PFSK-1 (cell line): ENCODE measurements at regions not wholly inside any gene's neighbourhood (a gene's known extent, or its start where the extent isn't known, plus 50 kb on each side); places are given as distances from the start of the nearest gene placed in this dataset.

Experiments used
- FOXP2 ChIP-seq: optimal IDR thresholded peaks from 2 replicates; pipeline ENCODE3; 2011; ENCODE audit warnings: borderline replicate concordance, control low read depth, inconsistent platforms; ENCODE audit not compliant: insufficient read depth; ENCODE audit errors: extremely low read length, extremely low read depth
- POLR2AphosphoS5 ChIP-seq: IDR thresholded peaks from 2 replicates; pipeline ENCODE4 v1.6.1; 2012; ENCODE audit warnings: low read depth, mild to moderate bottlenecking, control low read depth, low read length, moderate library complexity
- SIN3A ChIP-seq: IDR thresholded peaks from 2 replicates; pipeline ENCODE4 v1.6.1; 2012; ENCODE audit warnings: mild to moderate bottlenecking, low read length, moderate library complexity, borderline replicate concordance; ENCODE audit not compliant: insufficient read depth
- TAF1 ChIP-seq: IDR thresholded peaks from 2 replicates; pipeline ENCODE4 v1.6.1; 2012; ENCODE audit warnings: low read length, control low read depth, borderline replicate concordance; ENCODE audit not compliant: insufficient read depth
- TF ChIP-seq, protein P1 (sequence below), 2 experiments: IDR thresholded peaks; 2 replicates each; pipeline versions ENCODE4 v1.6.1 to v1.8.0; 2011 to 2012; ENCODE audit warnings: low read depth in 2 of 2, low read length in 2 of 2, control low read depth in 1 of 2, inconsistent platforms in 1 of 2, mild to moderate bottlenecking in 1 of 2, moderate library complexity in 1 of 2; ENCODE audit not compliant: insufficient read depth in 1 of 2

DNA sequence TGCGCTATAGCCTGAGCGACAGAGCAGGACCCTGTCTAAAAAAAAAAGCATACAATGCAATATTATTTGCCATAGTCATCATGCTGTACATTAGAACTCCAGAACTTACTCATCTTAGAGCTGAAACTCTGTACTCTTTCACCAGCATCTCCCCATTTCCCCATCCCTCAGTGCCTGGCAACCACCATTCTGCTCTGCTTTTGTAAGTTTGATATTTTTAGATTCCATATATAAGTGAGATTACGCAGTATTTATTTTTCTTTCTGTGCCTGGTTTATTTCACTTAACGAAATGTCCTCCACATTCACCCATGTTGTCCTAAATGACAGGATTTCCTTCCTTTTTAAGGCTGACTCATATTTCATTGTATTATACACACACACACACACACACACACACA, 121.8 kb downstream of the BBS10 start:
- TF ChIP-seq TAF1: no peak
- TF ChIP-seq, protein P1, sequence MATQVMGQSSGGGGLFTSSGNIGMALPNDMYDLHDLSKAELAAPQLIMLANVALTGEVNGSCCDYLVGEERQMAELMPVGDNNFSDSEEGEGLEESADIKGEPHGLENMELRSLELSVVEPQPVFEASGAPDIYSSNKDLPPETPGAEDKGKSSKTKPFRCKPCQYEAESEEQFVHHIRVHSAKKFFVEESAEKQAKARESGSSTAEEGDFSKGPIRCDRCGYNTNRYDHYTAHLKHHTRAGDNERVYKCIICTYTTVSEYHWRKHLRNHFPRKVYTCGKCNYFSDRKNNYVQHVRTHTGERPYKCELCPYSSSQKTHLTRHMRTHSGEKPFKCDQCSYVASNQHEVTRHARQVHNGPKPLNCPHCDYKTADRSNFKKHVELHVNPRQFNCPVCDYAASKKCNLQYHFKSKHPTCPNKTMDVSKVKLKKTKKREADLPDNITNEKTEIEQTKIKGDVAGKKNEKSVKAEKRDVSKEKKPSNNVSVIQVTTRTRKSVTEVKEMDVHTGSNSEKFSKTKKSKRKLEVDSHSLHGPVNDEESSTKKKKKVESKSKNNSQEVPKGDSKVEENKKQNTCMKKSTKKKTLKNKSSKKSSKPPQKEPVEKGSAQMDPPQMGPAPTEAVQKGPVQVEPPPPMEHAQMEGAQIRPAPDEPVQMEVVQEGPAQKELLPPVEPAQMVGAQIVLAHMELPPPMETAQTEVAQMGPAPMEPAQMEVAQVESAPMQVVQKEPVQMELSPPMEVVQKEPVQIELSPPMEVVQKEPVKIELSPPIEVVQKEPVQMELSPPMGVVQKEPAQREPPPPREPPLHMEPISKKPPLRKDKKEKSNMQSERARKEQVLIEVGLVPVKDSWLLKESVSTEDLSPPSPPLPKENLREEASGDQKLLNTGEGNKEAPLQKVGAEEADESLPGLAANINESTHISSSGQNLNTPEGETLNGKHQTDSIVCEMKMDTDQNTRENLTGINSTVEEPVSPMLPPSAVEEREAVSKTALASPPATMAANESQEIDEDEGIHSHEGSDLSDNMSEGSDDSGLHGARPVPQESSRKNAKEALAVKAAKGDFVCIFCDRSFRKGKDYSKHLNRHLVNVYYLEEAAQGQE (IDR thresholded peaks at IDR 0.05; ENCODE audit: insufficient read depth in 1 of 2, low read depth in 2 of 2, low read length in 2 of 2): no peak
- no peak for TF ChIP-seq SIN3A

DNA sequence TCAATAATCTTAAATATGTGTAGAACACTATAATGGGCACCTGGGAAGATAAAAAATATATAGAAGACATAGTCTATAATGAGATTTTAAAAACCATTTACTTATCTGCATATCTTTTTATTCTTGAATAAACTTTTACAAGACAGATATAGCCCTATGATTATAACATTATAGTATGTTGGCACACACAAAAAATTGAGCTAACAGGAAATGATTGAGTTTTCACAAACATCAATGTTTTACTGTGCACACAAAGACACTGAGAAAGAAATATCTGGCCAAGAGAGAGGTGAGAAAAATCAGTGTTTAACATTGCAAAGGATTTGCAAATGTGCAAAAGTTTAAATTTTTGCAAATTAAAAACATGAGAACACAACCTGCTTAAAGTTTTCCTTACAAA, 124.3 kb downstream of the BBS10 start:
- no peak for TF ChIP-seq POLR2AphosphoS5
- no peak for TF ChIP-seq FOXP2
- no peak for TF ChIP-seq SIN3A
- no peak for TF ChIP-seq TAF1
- TF ChIP-seq, protein P1 (IDR thresholded peaks at IDR 0.05; ENCODE audit: insufficient read depth in 1 of 2, low read depth in 2 of 2, low read length in 2 of 2): no peak

DNA sequence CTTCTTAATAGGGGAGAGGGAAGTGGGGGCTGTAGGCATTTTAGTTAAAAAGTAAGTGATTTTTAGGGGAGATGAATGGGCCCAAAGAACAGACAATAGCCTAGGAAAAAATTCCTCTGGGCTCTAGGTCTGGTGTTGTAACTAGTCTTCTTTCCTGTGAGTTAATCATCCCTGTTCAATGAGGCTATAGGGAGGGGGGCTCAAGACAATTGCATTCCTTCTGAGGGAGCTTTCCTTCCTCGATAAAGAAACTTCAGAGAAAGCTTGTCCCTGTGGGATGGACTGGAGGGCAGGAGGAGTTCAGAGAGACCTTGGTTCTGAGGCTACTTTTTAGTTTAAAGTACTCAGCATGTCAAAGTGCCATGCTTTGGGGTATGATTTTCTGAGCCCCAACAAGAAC, 127.2 kb downstream of the BBS10 start:
- TF ChIP-seq POLR2AphosphoS5: no peak
- TF ChIP-seq SIN3A: no peak
- TF ChIP-seq, protein P1 (IDR thresholded peaks at IDR 0.05; ENCODE audit: insufficient read depth in 1 of 2, low read depth in 2 of 2, low read length in 2 of 2): no peak
- no peak for TF ChIP-seq FOXP2
- TF ChIP-seq TAF1: no peak

DNA sequence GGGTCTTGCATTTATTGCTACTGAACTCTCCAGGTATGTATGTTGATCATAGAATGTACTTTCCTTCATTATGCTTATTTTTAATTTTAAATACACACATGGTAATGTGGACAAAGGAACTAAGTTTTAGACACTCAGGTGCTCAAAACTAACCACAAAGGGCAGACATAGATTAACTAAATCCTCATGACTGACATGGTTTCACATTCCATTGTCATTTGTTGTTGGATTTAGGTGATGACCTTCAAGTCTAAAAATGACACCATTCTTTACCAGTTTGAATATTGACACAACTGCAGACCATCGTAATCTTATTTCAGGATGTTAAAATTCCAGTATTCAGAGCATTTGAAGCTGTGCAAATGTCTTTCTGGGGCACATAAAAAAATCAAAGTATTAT, 128.4 kb downstream of the BBS10 start:
- TF ChIP-seq, protein P1 (IDR thresholded peaks at IDR 0.05; ENCODE audit: insufficient read depth in 1 of 2, low read depth in 2 of 2, low read length in 2 of 2): no peak
- TF ChIP-seq POLR2AphosphoS5 (no peak), SIN3A (no peak), TAF1 (no peak), FOXP2 (no peak)
